GM08714 (cell line): ENCODE measurements at regions not wholly inside any gene's neighbourhood (a gene's known extent, or its start where the extent isn't known, plus 50 kb on each side); places are given as distances from the start of the nearest gene placed in this dataset.

Source experiments
- H3K4me3 ChIP-seq: fragments of 200-500 bp; sonication (Bioruptor generic); 2 replicates; pipeline ENCODE4 v1.5.1; 2014; ENCODE audit warnings: mild to moderate bottlenecking, low read length, inconsistent platforms
- ZNF274 ChIP-seq: IDR thresholded peaks from 2 replicates; pipeline ENCODE4 v1.6.1; 2012; ENCODE audit warnings: mild to moderate bottlenecking, low read depth, low read length

DNA sequence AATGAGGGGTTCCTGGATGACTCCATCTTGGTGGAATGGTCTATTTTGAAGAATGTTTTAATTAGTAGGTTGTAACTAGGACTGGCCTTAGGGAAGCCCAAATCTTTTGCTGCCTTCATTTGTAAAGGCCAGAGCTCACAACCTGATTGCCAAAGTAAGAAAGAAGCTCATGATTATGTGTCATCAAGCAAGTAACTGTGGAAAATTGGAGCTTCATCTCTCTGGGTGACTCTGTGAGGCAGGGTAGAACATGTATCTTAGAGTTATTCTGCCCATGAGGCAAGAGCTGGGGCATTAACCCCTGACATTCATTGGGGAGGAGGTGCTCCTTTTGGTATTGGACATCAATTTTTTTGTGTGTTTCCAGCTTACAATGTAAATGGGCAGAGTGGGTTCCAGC, 273.9 kb upstream of the JAG1 start:
- H3K4me3 ChIP-seq, result no peak overlapping the region
- no peak for TF ChIP-seq ZNF274

DNA sequence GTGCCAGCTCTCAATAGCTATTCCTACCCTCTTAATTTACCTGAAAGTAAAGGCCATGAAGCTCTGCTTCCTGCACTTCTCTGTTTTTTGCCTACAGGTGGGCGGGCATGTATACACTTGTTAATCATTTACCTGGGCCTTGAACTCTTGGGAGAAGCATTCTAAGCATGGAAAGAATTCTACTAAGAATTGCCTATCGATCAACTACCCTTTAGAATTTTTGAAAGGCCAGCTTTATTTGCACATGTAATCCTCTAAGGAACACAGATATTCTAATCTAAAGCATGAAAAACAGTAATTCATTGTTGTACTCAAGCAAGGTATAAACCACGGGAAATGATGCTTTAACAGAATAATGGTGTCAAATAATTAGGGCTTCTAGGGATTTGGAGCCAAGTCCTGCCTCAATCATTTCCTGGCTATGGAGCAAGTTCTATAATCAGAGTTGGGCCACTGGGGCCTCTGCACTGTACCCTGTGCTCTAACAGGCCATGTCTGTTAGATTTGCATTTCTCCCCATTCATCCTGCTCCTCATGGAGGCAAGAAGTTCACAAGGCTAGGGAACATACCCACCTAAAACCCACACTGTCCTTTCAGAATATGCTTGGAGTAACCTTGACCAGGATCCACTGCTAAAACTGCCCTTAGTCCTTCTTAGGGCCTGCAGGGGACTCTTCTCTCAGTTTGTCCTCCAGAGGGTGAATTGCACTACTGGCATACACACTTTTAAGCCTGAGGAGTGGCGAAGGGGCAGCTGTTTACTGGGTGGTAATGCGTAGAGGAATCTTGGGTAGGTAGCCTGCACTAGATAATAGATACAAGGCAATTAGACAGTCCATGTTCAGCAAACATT, 276.4 kb upstream of the JAG1 start:
- H3K4me3 ChIP-seq, result no peak overlapping the region
- TF ChIP-seq ZNF274, result no peak

DNA sequence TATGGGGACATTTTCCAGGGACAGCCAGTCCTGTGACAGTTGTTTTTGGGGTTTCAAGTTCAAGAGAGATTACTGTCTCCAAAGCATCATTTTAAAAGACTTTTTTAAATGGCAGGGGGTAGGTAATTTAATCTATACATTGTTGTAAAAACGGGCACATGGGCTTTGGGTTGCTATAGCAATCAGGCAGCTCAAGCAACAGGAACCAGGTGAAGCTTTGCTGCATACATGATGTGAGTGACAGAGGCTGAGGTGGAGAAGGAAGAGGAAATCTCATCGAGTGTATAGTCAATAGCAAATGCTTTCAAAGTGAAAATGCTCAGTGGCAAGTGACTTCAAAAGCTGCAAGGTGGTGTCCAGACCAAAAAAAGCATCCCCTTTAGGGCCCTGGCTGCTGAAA, 277.4 kb upstream of the JAG1 start:
- TF ChIP-seq ZNF274, result no peak
- H3K4me3 ChIP-seq, result no peak overlapping the region

DNA sequence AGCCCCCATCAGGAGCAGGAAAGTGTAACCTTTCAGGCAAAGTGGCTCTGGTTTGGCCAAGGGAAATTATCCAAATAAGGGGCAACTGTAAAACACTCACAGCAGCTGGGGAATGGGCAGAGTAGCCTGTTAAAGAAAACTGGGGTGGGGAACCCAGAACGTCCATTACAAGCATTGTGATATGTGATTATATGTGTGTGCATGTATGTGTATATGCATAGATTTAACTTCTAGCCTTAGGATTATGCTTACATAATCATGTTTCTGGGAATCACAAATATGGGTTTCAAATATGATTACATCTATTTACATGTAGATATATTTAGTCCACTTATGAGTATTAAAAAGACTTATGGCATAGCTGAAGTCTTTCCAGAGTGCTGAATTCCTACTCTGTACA, 278.1 kb upstream of the JAG1 start:
- no peak for TF ChIP-seq ZNF274
- H3K4me3 ChIP-seq, result no peak overlapping the region

DNA sequence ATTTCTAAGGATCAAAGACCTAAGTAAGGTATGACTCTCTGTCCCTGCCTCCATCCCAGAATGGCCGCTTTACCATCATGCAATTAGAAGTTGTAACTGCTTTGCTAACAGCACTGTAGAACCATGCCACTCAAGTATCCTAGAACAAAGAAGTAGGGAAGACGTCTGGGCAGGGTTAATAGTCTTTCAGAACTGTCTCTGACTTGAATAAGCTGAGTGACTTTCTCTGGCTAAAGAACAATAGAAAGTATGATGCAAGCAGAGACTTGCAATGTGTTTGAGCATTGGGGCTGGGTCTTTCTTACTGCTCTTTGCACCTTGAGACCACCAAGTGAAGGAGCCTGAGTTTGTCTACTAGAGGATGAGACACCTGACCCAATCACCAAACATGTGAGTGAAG, 279.6 kb upstream of the JAG1 start:
- no peak overlapping the region for H3K4me3 ChIP-seq
- TF ChIP-seq ZNF274, result no peak

DNA sequence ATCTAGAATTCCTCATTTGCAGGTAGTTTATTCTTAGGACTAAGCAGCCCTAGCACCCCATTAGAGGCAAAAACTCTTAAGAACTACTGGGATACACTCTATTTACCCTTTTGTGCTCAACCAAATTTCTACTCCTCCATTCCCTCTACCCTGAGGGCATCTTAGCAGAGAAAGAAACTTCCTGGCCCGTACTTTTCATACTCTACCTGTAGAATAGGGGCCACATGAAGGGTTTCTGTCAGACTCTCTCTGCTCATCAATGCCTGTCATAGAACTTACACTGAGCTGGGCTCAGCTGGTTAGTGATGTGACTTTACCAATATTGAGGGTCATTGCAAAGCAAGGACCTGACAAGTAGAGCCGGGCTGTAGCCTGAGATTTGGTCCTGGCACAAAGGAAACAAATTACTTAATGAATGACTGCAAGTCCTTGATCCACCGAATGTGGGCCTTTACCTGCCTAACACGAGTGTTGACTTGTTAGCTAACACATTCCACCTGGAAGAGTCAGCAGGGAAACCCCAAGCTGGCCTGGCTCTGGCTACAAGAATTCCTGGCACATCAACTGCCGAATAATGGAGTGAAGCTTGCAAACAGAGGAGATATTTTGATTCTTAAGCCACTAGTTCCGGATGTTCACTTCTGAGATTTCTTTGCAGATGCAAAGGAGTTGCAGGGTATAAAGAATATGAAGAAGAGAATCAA, 280.5 kb upstream of the JAG1 start:
- no peak for TF ChIP-seq ZNF274
- H3K4me3 ChIP-seq, result no peak overlapping the region

DNA sequence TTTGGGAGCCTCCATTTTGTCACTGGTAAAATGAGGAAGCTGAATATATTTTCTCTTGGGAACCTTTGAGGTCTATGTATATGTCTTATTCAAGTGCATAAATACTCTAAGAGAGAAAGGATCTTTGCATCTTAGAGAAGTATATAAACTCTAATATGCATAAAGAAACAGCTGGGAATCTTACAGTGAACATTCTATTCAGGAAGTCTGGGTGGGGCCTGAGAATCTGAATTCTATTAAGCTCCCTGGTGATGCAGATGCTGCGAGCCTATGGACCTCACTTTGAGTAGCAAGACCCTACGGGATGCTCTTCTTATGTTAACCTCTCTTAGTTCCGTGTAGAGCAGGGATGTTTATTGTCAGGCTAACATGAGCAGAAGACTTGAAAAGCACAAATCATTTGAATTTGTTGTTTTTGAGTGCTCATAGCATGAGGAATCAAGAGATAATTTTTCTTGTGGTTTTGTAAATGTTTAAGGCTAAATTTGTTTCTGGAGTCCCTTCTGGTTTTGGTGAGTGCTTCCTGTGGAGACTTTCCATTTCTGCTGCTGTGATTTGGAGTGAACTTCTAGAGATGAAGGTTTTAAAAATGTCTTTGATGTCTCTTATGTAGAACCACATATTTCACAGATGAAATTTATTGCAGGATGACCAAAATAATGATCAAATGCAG, 281.2 kb upstream of the JAG1 start:
- TF ChIP-seq ZNF274, result no peak
- no peak overlapping the region for H3K4me3 ChIP-seq

DNA sequence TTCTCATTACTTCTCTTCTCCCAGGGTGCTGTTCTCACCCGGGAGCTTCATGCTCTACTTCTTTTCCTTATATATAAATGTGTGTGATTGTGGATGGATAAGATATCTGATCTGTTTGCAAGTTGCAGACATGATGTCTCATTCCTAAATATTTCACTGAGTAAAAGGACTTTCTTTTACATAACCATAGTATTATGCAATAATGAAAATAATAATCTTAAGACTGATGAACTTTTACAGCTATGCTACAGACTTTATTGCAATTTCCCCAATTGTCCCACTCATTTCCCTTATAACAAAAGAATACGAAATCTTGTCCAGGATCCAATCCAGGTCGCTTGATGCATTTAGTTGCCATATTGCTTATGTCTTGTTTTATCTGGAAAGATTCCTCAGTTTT, 284.5 kb upstream of the JAG1 start:
- no peak for TF ChIP-seq ZNF274
- H3K4me3 ChIP-seq, result no peak overlapping the region

DNA sequence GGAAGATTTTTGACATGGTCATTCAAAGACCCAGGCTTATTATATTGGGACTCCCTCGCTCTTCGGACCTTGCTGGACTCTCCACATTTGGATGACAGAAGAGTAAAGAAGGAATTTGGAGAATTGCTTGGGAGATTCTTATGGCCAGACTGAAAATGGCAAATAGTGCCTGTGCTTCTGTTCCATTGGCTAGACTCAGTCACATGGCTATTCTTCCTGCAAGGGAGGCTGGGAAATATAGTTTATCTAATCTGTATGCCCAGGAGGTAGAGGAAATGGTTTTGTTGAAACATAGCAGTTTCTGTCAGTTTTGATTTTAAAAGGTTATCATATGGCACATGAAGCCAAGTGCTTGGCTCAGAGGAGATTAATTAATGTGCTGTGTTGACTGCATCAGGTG, 286.6 kb upstream of the JAG1 start:
- H3K4me3 ChIP-seq, result no peak overlapping the region
- no peak for TF ChIP-seq ZNF274

DNA sequence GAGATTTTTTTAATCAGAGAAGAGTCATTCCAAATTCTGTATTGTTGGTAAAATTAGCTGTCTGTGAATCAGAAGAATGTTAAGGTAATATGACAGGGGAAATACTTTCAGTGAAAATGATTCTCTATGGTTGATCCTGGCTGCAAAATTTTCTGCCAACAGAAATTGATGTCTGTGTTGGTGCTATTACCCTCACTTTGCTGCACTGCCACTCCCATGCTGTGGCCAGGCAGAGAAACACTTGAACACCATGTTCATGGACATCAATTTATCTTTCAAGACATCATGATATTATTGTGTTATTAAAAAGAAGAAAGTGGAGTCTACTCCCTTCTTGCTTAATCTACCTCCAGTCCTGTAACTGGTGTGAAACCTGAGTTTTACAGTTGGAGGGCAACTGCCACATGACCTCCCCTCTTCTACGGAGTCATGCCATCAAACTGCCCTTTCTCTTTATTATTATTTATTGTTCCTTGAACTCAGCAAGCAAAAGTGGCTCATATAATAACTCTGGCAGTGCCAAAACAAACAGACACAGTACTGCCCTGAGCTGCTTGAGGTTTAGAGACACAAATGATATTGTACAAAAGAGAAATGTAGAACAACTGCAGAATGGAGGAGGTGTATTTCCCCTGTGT, 288.0 kb upstream of the JAG1 start:
- TF ChIP-seq ZNF274, result no peak

DNA sequence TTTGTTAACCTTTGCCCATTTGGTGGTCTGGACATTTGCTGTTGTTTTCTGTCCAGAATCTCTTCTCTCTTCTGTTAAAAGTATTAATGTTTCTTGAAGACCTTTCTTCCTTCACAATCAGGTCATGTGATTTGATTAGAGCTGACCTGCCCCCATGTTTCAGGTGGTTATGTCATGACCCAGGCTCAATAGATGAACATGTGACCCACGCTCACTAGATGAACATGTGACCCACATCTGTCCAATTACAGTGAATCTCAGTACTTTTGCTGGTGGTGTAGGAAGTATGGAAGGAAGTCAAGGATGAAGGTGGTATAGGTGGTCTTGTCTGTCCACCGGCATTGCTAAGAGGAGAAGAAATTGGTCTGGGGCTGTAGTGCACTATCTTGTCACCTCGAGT, 289.1 kb upstream of the JAG1 start:
- no peak overlapping the region for H3K4me3 ChIP-seq
- no peak for TF ChIP-seq ZNF274

More for the DNA sequence above, 288.0 kb upstream of the JAG1 start:
- H3K4me3 ChIP-seq, result no peak overlapping the region

DNA sequence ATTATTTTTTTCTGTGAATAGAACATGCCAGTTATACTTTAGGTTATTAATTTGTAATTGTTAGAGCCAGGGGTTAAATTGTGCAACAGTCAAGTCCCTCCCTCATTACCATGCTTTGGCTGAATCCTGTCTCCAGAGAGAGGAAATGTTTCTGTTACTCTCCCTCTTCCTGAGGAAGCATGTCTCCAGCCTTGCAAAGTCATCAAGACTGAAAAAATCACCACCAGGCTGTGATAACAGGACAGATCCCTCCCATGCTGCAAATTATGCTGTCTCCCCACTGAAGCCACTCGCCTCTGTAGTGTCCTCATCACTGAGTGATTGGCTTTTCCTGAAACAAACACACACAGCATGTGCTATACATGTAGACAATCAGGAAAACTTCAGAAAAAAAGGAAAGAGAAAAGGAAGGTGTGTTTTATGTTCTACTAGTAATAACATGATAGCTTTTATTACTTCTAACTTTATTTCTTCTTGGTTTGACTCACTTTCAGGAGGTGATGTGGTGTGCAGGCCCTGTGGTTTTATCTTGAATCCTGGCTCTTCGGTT, 290.0 kb upstream of the JAG1 start:
- TF ChIP-seq ZNF274, result no peak
- H3K4me3 ChIP-seq, result no peak overlapping the region

DNA sequence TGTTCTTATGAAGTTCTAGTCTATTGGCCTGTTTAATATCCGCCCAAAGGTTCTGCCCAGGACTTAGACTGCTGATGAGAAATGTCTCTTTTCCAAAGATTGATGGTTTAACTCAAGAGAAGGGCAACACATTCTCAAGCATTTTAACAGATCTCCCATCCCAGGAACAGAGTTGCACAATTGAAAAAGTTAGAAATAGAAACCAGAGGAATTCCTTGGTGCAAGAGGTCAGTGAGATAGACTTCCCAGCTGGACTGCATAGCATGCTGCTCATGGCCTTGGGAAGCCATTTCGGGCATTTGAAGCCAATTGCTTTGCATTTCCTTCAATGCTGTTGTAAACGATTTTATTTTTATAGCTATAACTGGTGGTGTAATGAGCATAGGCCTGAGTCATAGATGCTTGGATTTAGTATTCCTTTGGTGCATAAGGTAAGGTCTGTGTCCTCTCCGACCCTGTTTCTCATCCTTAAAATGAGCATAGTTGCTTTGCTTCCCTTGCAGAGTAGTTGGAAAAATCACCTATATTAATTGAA, 292.2 kb upstream of the JAG1 start:
- no peak overlapping the region for H3K4me3 ChIP-seq
- TF ChIP-seq ZNF274, result no peak

DNA sequence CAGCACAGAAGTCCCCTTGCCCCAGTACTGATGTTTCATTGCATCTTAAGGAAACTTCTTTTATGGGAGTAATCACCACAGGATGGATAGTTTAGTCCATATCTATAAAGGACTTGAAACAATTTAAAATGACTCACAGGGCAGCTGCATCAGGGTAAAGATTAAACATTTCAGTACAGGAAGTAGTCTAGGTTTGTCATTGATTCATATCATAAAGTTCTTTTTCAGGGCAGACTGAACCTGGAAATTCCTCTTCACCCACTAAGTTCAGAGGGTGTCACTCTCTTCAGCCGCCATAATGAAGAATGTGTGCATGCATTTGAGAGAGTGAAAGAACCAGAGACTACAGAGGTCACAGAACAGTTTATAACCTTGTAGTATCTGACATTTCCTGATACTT, 296.3 kb upstream of the JAG1 start:
- no peak overlapping the region for H3K4me3 ChIP-seq
- no peak for TF ChIP-seq ZNF274
